ENCODE measurements at regions not wholly inside any gene's neighbourhood (a gene's known extent, or its start where the extent isn't known, plus 50 kb on each side); places are given as distances from the start of the nearest gene placed in this dataset.

DNA sequence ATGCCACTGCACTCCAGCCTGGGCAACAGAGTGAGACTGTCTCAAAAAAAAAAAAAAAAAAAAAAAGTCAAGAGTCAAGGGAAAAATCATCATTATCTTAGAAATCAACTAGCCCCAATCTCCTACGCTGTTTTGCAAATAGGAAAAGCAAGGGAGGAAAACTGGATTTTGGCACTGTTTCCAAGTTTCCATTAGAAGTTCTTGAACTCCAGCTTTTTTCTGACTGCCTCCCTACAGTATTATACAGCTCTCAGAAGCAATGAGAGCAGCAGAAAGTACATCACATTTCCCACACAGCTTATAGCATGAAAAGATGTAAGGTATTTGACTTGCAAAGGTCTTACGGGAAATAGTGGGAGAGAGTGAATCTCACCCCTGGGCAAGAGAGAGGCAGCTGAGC, 127.8 kb downstream of the OSR1 start:
- Histone ChIP-seq H3K4me3 (replicated peaks; ENCODE audit: insufficient read depth, low read length) (no peak overlapping the region), H3K27me3 (ENCODE audit: insufficient read depth, poor library complexity, severe bottlenecking) (no peaks in the 10 kb centered on the region), H3K27ac (replicated peaks) (no peak overlapping the region)
- TF ChIP-seq, protein P1, sequence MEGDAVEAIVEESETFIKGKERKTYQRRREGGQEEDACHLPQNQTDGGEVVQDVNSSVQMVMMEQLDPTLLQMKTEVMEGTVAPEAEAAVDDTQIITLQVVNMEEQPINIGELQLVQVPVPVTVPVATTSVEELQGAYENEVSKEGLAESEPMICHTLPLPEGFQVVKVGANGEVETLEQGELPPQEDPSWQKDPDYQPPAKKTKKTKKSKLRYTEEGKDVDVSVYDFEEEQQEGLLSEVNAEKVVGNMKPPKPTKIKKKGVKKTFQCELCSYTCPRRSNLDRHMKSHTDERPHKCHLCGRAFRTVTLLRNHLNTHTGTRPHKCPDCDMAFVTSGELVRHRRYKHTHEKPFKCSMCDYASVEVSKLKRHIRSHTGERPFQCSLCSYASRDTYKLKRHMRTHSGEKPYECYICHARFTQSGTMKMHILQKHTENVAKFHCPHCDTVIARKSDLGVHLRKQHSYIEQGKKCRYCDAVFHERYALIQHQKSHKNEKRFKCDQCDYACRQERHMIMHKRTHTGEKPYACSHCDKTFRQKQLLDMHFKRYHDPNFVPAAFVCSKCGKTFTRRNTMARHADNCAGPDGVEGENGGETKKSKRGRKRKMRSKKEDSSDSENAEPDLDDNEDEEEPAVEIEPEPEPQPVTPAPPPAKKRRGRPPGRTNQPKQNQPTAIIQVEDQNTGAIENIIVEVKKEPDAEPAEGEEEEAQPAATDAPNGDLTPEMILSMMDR (IDR thresholded peaks at IDR 0.05; ENCODE audit: insufficient read depth, low read length) = no peak
- TF ChIP-seq SPI1 (IDR thresholded peaks at IDR 0.05; ENCODE audit: borderline replicate concordance, low read depth) = no peak
- no peak for DNase-seq (ENCODE audit: low read depth in 1 of 2, low spot score in 1 of 2)

DNA sequence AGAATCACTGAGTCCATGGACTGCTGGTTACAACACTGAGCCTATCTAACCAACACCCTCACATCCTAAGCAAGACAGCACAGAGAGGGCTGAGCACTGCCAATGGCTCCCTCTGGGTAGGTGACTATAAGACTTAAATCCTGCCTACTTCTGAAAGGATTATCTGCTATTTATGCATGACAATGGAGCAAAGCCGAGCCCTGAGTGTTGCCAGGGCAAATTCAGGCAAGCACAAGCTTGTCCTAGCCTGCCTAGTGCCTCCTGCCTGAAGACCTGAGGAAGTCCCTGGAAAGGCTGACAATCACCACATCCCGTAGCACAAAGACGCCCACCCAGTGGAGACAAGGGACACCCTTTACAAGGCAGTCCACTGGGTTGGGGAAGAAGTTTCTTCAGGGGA, 129.7 kb downstream of the OSR1 start:
- no peaks in the 10 kb centered on the region for H3K27me3 ChIP-seq (ENCODE audit: insufficient read depth, poor library complexity, severe bottlenecking)
- H3K4me3 ChIP-seq (replicated peaks; ENCODE audit: insufficient read depth, low read length) = no peak overlapping the region
- TF ChIP-seq POLR2AphosphoS5 (IDR thresholded peaks at IDR 0.05; ENCODE audit: low read depth) (no peak), SPI1 (IDR thresholded peaks at IDR 0.05; ENCODE audit: borderline replicate concordance, low read depth) (no peak), GABPA (IDR thresholded peaks at IDR 0.05; ENCODE audit: low read depth) (no peak)
- TF ChIP-seq, protein P1 (IDR thresholded peaks at IDR 0.05; ENCODE audit: insufficient read depth, low read length) = no peak
- TF ChIP-seq, protein P2, sequence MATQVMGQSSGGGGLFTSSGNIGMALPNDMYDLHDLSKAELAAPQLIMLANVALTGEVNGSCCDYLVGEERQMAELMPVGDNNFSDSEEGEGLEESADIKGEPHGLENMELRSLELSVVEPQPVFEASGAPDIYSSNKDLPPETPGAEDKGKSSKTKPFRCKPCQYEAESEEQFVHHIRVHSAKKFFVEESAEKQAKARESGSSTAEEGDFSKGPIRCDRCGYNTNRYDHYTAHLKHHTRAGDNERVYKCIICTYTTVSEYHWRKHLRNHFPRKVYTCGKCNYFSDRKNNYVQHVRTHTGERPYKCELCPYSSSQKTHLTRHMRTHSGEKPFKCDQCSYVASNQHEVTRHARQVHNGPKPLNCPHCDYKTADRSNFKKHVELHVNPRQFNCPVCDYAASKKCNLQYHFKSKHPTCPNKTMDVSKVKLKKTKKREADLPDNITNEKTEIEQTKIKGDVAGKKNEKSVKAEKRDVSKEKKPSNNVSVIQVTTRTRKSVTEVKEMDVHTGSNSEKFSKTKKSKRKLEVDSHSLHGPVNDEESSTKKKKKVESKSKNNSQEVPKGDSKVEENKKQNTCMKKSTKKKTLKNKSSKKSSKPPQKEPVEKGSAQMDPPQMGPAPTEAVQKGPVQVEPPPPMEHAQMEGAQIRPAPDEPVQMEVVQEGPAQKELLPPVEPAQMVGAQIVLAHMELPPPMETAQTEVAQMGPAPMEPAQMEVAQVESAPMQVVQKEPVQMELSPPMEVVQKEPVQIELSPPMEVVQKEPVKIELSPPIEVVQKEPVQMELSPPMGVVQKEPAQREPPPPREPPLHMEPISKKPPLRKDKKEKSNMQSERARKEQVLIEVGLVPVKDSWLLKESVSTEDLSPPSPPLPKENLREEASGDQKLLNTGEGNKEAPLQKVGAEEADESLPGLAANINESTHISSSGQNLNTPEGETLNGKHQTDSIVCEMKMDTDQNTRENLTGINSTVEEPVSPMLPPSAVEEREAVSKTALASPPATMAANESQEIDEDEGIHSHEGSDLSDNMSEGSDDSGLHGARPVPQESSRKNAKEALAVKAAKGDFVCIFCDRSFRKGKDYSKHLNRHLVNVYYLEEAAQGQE (IDR thresholded peaks at IDR 0.05; ENCODE audit: insufficient replicate concordance, low read depth) = no peak
- no peak for DNase-seq (ENCODE audit: low read depth in 1 of 2, low spot score in 1 of 2)
- H3K27ac ChIP-seq (replicated peaks) = no peak overlapping the region

DNA sequence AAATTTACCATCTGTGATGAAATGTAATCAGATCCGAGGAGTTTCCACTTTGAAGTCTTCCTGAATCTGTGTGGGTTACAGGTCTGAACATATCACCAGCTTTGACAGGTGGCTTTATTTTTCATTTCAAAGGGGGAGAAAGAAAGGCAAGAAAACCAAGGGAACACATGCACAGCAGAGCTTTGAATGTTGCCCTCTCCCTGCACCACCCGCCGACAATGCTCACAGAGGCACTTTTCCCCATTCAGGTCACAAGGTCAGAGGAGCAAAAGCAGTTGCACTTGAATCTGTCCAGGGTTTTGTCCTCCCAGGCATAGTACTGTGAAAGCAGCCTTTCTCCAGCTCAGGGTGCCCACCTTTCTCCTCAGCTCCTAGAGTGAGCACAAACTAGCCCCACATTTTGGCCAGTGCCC, 130.2 kb downstream of the OSR1 start:
- TF ChIP-seq, protein P2 (IDR thresholded peaks at IDR 0.05; ENCODE audit: insufficient replicate concordance, low read depth) = no peak
- TF ChIP-seq, protein P1 (IDR thresholded peaks at IDR 0.05; ENCODE audit: insufficient read depth, low read length) = no peak
- TF ChIP-seq GABPA (IDR thresholded peaks at IDR 0.05; ENCODE audit: low read depth) = no peak
- TF ChIP-seq SPI1 (IDR thresholded peaks at IDR 0.05; ENCODE audit: borderline replicate concordance, low read depth) = no peak
- no peak for TF ChIP-seq POLR2AphosphoS5 (IDR thresholded peaks at IDR 0.05; ENCODE audit: low read depth)
- no peak overlapping the region for H3K27ac ChIP-seq (replicated peaks)
- no peaks in the 10 kb centered on the region for H3K27me3 ChIP-seq (ENCODE audit: insufficient read depth, poor library complexity, severe bottlenecking)
- DNase-seq (ENCODE audit: low read depth in 1 of 2, low spot score in 1 of 2) = no peak
- H3K4me3 ChIP-seq (replicated peaks; ENCODE audit: insufficient read depth, low read length) = no peak overlapping the region

DNA sequence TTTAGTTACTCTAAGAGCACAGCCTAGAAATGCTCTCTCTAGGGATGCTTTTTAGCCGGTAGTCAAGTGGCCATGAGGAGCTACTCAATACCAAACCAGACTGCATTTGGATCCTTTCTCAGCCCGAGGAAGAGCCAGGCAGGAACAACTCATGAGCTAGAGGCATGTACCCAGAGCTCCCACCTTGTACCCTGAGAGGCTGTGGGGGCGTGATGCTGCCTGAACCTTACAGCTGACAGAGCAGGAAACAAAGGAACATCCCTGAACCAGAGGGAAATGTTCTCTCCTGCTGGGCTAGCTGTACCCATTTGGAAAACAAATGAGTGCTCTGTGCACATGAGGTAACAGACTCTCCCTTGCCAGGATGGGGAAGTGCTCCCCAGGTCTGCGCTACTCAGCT, 131.6 kb downstream of the OSR1 start:
- DNase-seq (ENCODE audit: low read depth in 1 of 2, low spot score in 1 of 2) = no peak
- Histone ChIP-seq H3K4me3 (replicated peaks; ENCODE audit: insufficient read depth, low read length) (no peak overlapping the region), H3K27ac (replicated peaks) (no peak overlapping the region), H3K27me3 (ENCODE audit: insufficient read depth, poor library complexity, severe bottlenecking) (no peaks in the 10 kb centered on the region)
- no peak for TF ChIP-seq GABPA (IDR thresholded peaks at IDR 0.05; ENCODE audit: low read depth)
- no peak for TF ChIP-seq SPI1 (IDR thresholded peaks at IDR 0.05; ENCODE audit: borderline replicate concordance, low read depth)
- TF ChIP-seq, protein P2 (IDR thresholded peaks at IDR 0.05; ENCODE audit: insufficient replicate concordance, low read depth) = no peak
- TF ChIP-seq POLR2AphosphoS5 (IDR thresholded peaks at IDR 0.05; ENCODE audit: low read depth) = no peak
- TF ChIP-seq, protein P1 (IDR thresholded peaks at IDR 0.05; ENCODE audit: insufficient read depth, low read length) = no peak
